GM12892 (cell line): ENCODE measurements at regions not wholly inside any gene's neighbourhood (a gene's known extent, or its start where the extent isn't known, plus 50 kb on each side); places are given as distances from the start of the nearest gene placed in this dataset.

Source experiments
- POLR2A ChIP-seq: IDR thresholded peaks from 2 replicates; pipeline ENCODE4 v1.6.1; 2011; ENCODE audit warnings: low read depth, low read length, control low read depth
- POLR2AphosphoS5 ChIP-seq: IDR thresholded peaks from 2 replicates; pipeline ENCODE4 v1.6.1; 2011; ENCODE audit warnings: low read depth, low read length, control low read depth

GRCh38 chr13:24574847-24575246 is 62.3 kb upstream of the PARP4 start:
- TF ChIP-seq POLR2AphosphoS5 (no peak), POLR2A (no peak)
